K562 (cell line): ENCODE measurements at regions not wholly inside any gene's neighbourhood (a gene's known extent, or its start where the extent isn't known, plus 50 kb on each side); places are given as distances from the start of the nearest gene placed in this dataset.

Experiments
- ATAC-seq: fragments of 200-7000 bp; cut with Tn5 transposase; 3 replicates; pipeline ENCODE4 v1.9.1; 2020; ENCODE audit warnings: moderate library complexity
- BruUV-seq: library from RNA; stranded (reverse); fragments of 400-500 nt; replicated peaks from 2 replicates; lab custom pipeline; 2021; lab: Mats Ljungman, UMichigan
- CTCF ChIA-PET: fragments of 300-600 bp; formaldehyde crosslinking; extraction: SDS; loops from one replicate; lab custom pipeline; 2021; ENCODE audit warnings: low intra/inter-chr PET ratio; lab: Yijun Ruan, JAX
- POLR2A ChIA-PET: fragments of 300-600, 350-650 bp; sonication (Branson Sonifier 250); formaldehyde crosslinking; extraction: SDS; loops from one replicate; lab custom pipeline; 2021; ENCODE audit warnings: antibody characterized with exemption, inconsistent platforms; lab: Yijun Ruan, JAX
- DNase-seq, 4 experiments: peaks; one replicate each; pipeline versions ENCODE4 v3.0.0 to v3.0.0-alpha.2; 2011 to 2018; ENCODE audit warnings: low spot score in 3 of 4, mixed read lengths in 3 of 4; ENCODE audit errors: extremely low read depth in 1 of 4
- FAIRE-seq: peaks from 2 replicates; lab custom pipeline; 2011; peaks lifted over from hg19 to GRCh38; lab: Jason Lieb, UNC
- H2AFZ ChIP-seq: 2 replicates; pipeline ENCODE4 v1.6.0; 2011; ENCODE audit warnings: low read depth, low read length, control low read depth, inconsistent platforms
- H3K27ac ChIP-seq: fragments of 200-600 bp; 3 replicates; pipeline ENCODE4 v1.8.0; 2011; ENCODE audit warnings: low read depth, mild to moderate bottlenecking, control low read depth, inconsistent platforms, low read length, moderate library complexity, mixed read lengths; ENCODE audit errors: extremely low read depth
- H3K27me3 ChIP-seq, 2 experiments: fragments of 300-600 bp in 1 of 2; 2 replicates in 1 of 2; 3 replicates in 1 of 2; pipeline versions ENCODE4 v1.6.0 to v1.8.0; 2011; ENCODE audit warnings: inconsistent platforms in 2 of 2, low read length in 2 of 2, mild to moderate bottlenecking in 1 of 2, mixed read lengths in 1 of 2, moderate library complexity in 1 of 2; ENCODE audit not compliant: control insufficient read depth in 2 of 2, insufficient read depth in 2 of 2
- H3K36me3 ChIP-seq: fragments of 300-600 bp; 3 replicates; pipeline ENCODE4 v1.8.0; 2011; ENCODE audit warnings: mild to moderate bottlenecking, low read length, inconsistent platforms; ENCODE audit not compliant: control insufficient read depth, insufficient read depth
- H3K4me1 ChIP-seq, 2 experiments: fragments of 200-600 bp in 1 of 2; replicated peaks in 1 of 2; 2 replicates in 1 of 2; 3 replicates in 1 of 2; pipeline versions ENCODE4 v1.5.1 to v1.8.0; 2011; ENCODE audit warnings: inconsistent platforms in 2 of 2, low read length in 2 of 2, mild to moderate bottlenecking in 1 of 2, mixed read lengths in 1 of 2, moderate library complexity in 1 of 2; ENCODE audit not compliant: control insufficient read depth in 2 of 2, insufficient read depth in 2 of 2
- H3K4me2 ChIP-seq: 2 replicates; pipeline ENCODE4 v1.6.1; 2011; ENCODE audit warnings: low read length, control low read depth, inconsistent platforms, mixed read lengths; ENCODE audit not compliant: insufficient read depth
- H3K4me3 ChIP-seq: fragments of 200-600 bp; sonication (generic), shearing (Covaris generic); 2 replicates; pipeline ENCODE4 v1.5.1; 2016; ENCODE audit warnings: control low read depth, inconsistent platforms
- H3K79me2 ChIP-seq: fragments of 200-600 bp; 3 replicates; pipeline ENCODE4 v1.8.0; 2011; ENCODE audit warnings: low read length, inconsistent platforms; ENCODE audit not compliant: control insufficient read depth, insufficient read depth
- H3K9ac ChIP-seq, 2 experiments: 2 replicates each; pipeline versions ENCODE4 v1.6.0 to v1.6.1; 2011; ENCODE audit warnings: low read depth in 2 of 2, low read length in 2 of 2, control low read depth in 1 of 2, inconsistent platforms in 1 of 2, mild to moderate bottlenecking in 1 of 2, mixed read lengths in 1 of 2; ENCODE audit not compliant: insufficient read depth in 1 of 2
- H3K9me1 ChIP-seq: one replicate; pipeline ENCODE4 v1.6.0; 2011; ENCODE audit warnings: inconsistent platforms, mild to moderate bottlenecking, low read length, moderate library complexity; ENCODE audit not compliant: control insufficient read depth, insufficient read depth
- H3K9me3 ChIP-seq: replicated peaks from 2 replicates; pipeline ENCODE4 v1.5.1; 2011; ENCODE audit warnings: low read depth, low read length, inconsistent platforms; ENCODE audit not compliant: control insufficient read depth, insufficient read depth
- H4K20me1 ChIP-seq: replicated peaks from 2 replicates; pipeline ENCODE4 v1.6.1; 2011; ENCODE audit warnings: low read length, inconsistent platforms, mixed read lengths; ENCODE audit not compliant: control insufficient read depth, insufficient read depth
- ADNP ChIP-seq: fragments of 200-800 bp; sonication (Bioruptor generic); IDR thresholded peaks from 2 replicates; pipeline ENCODE4 v1.6.1; 2016; ENCODE audit warnings: missing genetic modification characterization, missing compliant biosample characterization
- AFF4 ChIP-seq: sonication (generic); formaldehyde crosslinking; IDR thresholded peaks from 2 replicates; pipeline ENCODE4 v1.8.0; 2023; ENCODE audit warnings: mild to moderate bottlenecking, missing genetic modification reagents
- ATF3 ChIP-seq, 2 experiments: fragments of 450-650 bp in 1 of 2; sonication (generic) in 1 of 2; formaldehyde crosslinking in 1 of 2; IDR thresholded peaks in 1 of 2; conservative IDR thresholded peaks in 1 of 2; 2 replicates each; pipeline versions ENCODE4 v1.6.1 to v1.8.1; 2016 to 2023; ENCODE audit warnings: mild to moderate bottlenecking in 2 of 2, moderate library complexity in 2 of 2, inconsistent platforms in 1 of 2, missing genetic modification reagents in 1 of 2
- BDP1 ChIP-seq: IDR thresholded peaks from 3 replicates; pipeline ENCODE4 v1.6.1; 2011; ENCODE audit not compliant: insufficient read length, insufficient read depth
- BRD9 ChIP-seq: fragments of 450-650 bp; IDR thresholded peaks from 2 replicates; pipeline ENCODE4 v1.6.1; 2018; ENCODE audit warnings: low read depth; ENCODE audit not compliant: partially characterized antibody
- FOXM1 ChIP-seq, 2 experiments: fragments of 450-650 bp in 1 of 2; sonication (generic) in 1 of 2; formaldehyde crosslinking in 1 of 2; IDR thresholded peaks; 2 replicates each; pipeline versions ENCODE4 v1.6.1 to v1.9.0; 2017 to 2022; ENCODE audit warnings: low read depth in 2 of 2, mild to moderate bottlenecking in 2 of 2, missing genetic modification reagents in 1 of 2, moderate library complexity in 1 of 2
- KLF16 ChIP-seq: IDR thresholded peaks from 2 replicates; pipeline ENCODE4 v1.6.1; 2016; ENCODE audit warnings: antibody characterized with exemption
- VEZF1 ChIP-seq: fragments of 200-800 bp; sonication (Bioruptor generic); IDR thresholded peaks from 2 replicates; pipeline ENCODE4 v1.6.1; 2017; ENCODE audit warnings: missing genetic modification characterization, missing compliant biosample characterization
- ZBTB2 ChIP-seq: fragments of 450-650 bp; IDR thresholded peaks from 2 replicates; pipeline ENCODE4 v1.6.1; 2016; ENCODE audit warnings: antibody characterized with exemption
- ZNF274 ChIP-seq: IDR thresholded peaks from 2 replicates; pipeline ENCODE4 v1.6.1; 2011; ENCODE audit warnings: low read depth, mild to moderate bottlenecking, low read length, moderate library complexity, borderline replicate concordance
- ZNF507 ChIP-seq: conservative IDR thresholded peaks from 2 replicates; pipeline ENCODE4 v1.6.1; 2017; ENCODE audit warnings: missing genetic modification characterization, missing compliant biosample characterization
- WGBS: fragments of 100-300 bp; shearing (Covaris generic); methylation state at CpG from one replicate; pipeline ENCODE4 v1.1.6; 2016; ENCODE audit warnings: low coverage, mixed read lengths; ENCODE audit not compliant: insufficient coverage; ENCODE audit errors: missing lambda C conversion rate; 5-methylcytosine and 5-hydroxymethylcytosine counted together
- in situ Hi-C: fragments of 300-500 bp; cut with MboI; formaldehyde crosslinking; loops from 4 replicates; pipeline ENCODE4 v1.15.0; 2018; ENCODE audit warnings: inconsistent platforms, mixed read lengths
- intact Hi-C: fragments of 100-400 bp; cut with micrococcal nuclease; formaldehyde crosslinking; loops from 2 replicates; pipeline ENCODE4 v1.14.2; 2022

- in situ Hi-C loops (no loop called here), intact Hi-C loops (no loop called here)
- POLR2A ChIA-PET = interaction anchor here (0.6 kb wide), 1 partner anchor 109 kb away, joined by 3 read pairs; no protein-coding TSS in a partner anchor
- DNase-seq = no peak
- no peaks in the 10 kb centered on the region for H3K9me1 ChIP-seq
- H3K4me1 ChIP-seq = no peaks in the 10 kb centered on the region
- no peaks in the 10 kb centered on the region for H3K36me3 ChIP-seq
- H3K4me2 ChIP-seq = no peak overlapping the region
- H2AFZ ChIP-seq = no peak overlapping the region
- H3K9me3 ChIP-seq = no peaks in the 10 kb centered on the region
- CTCF ChIA-PET = no interaction called here
- H3K4me3 ChIP-seq = no peak overlapping the region
- BruUV-seq = no TSS peak
- no peak for FAIRE-seq
- no peaks in the 10 kb centered on the region for H4K20me1 ChIP-seq
- TF ChIP-seq BRD9 = no peak
- TF ChIP-seq ADNP (tag) = no peak
- no peak for TF ChIP-seq VEZF1 (CRISPR knock-in tag)
- TF ChIP-seq ATF3 (IDR thresholded peaks at IDR 0.05) = no peak
- no peak for TF ChIP-seq ATF3 (CRISPR knock-in tag; conservative IDR thresholded peaks at IDR 0.05)
- TF ChIP-seq AFF4 (CRISPR knock-in tag) = no peak
- no peak for TF ChIP-seq KLF16
- TF ChIP-seq ZBTB2 = no peak
- TF ChIP-seq FOXM1 (IDR thresholded peaks at IDR 0.05; ENCODE audit: low read depth) = no peak
- no peak for TF ChIP-seq FOXM1 (CRISPR knock-in tag; IDR thresholded peaks at IDR 0.05; ENCODE audit: low read depth)
- TF ChIP-seq ZNF274 = no peak
- TF ChIP-seq ZNF507 (tag) = no peak
- TF ChIP-seq BDP1 = no peak
- TF ChIP-seq, all 486 proteins: peak for 0
- under 1% methylated on average over 19 of the region's 20 CpGs for WGBS
- Histone ChIP-seq H3K27ac (no peak overlapping the region), H3K79me2 (no peaks in the 10 kb centered on the region), H3K27me3 (peaks cover 0 to 12% of the 10 kb centered on the region in 2 experiments; a peak in 2 of 5 replicates), H3K9ac (no peak overlapping the region)
- ATAC-seq = no peak
These were observed 527.0 kb downstream of the CDH26 start for GRCh38 chr20:60485012-60485760.
